ENCODE measurements at regions not wholly inside any gene's neighbourhood (a gene's known extent, or its start where the extent isn't known, plus 50 kb on each side); places are given as distances from the start of the nearest gene placed in this dataset.

GRCh38 chr9:95650720-95651119 is 133.9 kb upstream of the PTCH1 start:
- DNase-seq: no peak

- no peak for DNase-seq
Observed at GRCh38 chr9:95649801-95650213, 133.0 kb upstream of the PTCH1 start.

- no peak for DNase-seq
Observed at GRCh38 chr9:95648225-95648624, 131.5 kb upstream of the PTCH1 start.

- no peak for DNase-seq
Observed at GRCh38 chr9:95645992-95646391, 129.2 kb upstream of the PTCH1 start.

GRCh38 chr9:95645579-95645978 is 128.8 kb upstream of the PTCH1 start:
- DNase-seq: no peak

GRCh38 chr9:95644377-95644776 is 127.6 kb upstream of the PTCH1 start:
- no peak for DNase-seq

GRCh38 chr9:95643619-95644018 is 126.8 kb upstream of the PTCH1 start:
- no peak for DNase-seq

- DNase-seq: no peak
Observed at GRCh38 chr9:95642189-95642588, 125.4 kb upstream of the PTCH1 start.

GRCh38 chr9:95641586-95641985 is 124.8 kb upstream of the PTCH1 start:
- DNase-seq: no peak

GRCh38 chr9:95640336-95640735 is 123.6 kb upstream of the PTCH1 start:
- no peak for DNase-seq

GRCh38 chr9:95635986-95636671 is 119.4 kb upstream of the PTCH1 start:
- no peak for DNase-seq

- no peak for DNase-seq
Observed at GRCh38 chr9:95634536-95634935, 117.8 kb upstream of the PTCH1 start.

- no peak for DNase-seq
Observed at GRCh38 chr9:95634114-95634513, 117.3 kb upstream of the PTCH1 start.

- DNase-seq: no peak
Observed at GRCh38 chr9:95629585-95629984, 112.8 kb upstream of the PTCH1 start.

- no peak for DNase-seq
Observed at GRCh38 chr9:95627802-95628201, 111.0 kb upstream of the PTCH1 start.

- DNase-seq: peak; percentile 20
Observed at GRCh38 chr9:95626885-95627558, 110.3 kb upstream of the PTCH1 start.

GRCh38 chr9:95626341-95626740 is 109.6 kb upstream of the PTCH1 start:
- no peak for DNase-seq

- no peak for DNase-seq
Observed at GRCh38 chr9:95623640-95624039, 106.9 kb upstream of the PTCH1 start.

- no peak for DNase-seq
Observed at GRCh38 chr9:95620722-95621121, 104.0 kb upstream of the PTCH1 start.

- no peak for DNase-seq
Observed at GRCh38 chr9:95620314-95620713, 103.5 kb upstream of the PTCH1 start.

GRCh38 chr9:95615246-95615645 is 98.5 kb upstream of the PTCH1 start:
- DNase-seq: no peak

GRCh38 chr9:95613670-95614069 is 96.9 kb upstream of the PTCH1 start:
- DNase-seq: no peak

- no peak for DNase-seq
Observed at GRCh38 chr9:95611354-95611753, 94.6 kb upstream of the PTCH1 start.

- no peak for DNase-seq
Observed at GRCh38 chr9:95610006-95610785, 93.4 kb upstream of the PTCH1 start.
